Mesenchymal stem cell (in vitro differentiated cells and primary cell): ENCODE measurements at regions not wholly inside any gene's neighbourhood (a gene's known extent, or its start where the extent isn't known, plus 50 kb on each side); places are given as distances from the start of the nearest gene placed in this dataset.

ENCODE experiments used
- DNase-seq: peaks from one replicate; pipeline ENCODE4 v3.0.0-alpha.2; 2013
- H2AFZ ChIP-seq: one replicate; pipeline ENCODE4 v1.6.1; 2013; ENCODE audit warnings: low read depth, mild to moderate bottlenecking, control low read depth, inconsistent platforms, low read length, moderate library complexity
- H2AK5ac ChIP-seq: 2 replicates; pipeline ENCODE4 v1.6.1; 2013; ENCODE audit warnings: low read length, moderate library complexity, mild to moderate bottlenecking, inconsistent platforms; ENCODE audit not compliant: severe bottlenecking
- H2BK120ac ChIP-seq: one replicate; pipeline ENCODE4 v1.6.1; 2013; ENCODE audit warnings: low read depth, mild to moderate bottlenecking, inconsistent platforms, low read length, moderate library complexity
- H2BK12ac ChIP-seq, 2 experiments: one replicate each; pipeline ENCODE4 v1.6.1; 2013; ENCODE audit warnings: inconsistent platforms in 2 of 2, low read length in 2 of 2, mild to moderate bottlenecking in 2 of 2, moderate library complexity in 2 of 2, control low read depth in 1 of 2
- H2BK15ac ChIP-seq: one replicate; pipeline ENCODE4 v1.6.1; 2013; ENCODE audit warnings: mild to moderate bottlenecking, low read depth, inconsistent platforms; ENCODE audit not compliant: poor library complexity, severe bottlenecking
- H2BK5ac ChIP-seq: 2 replicates; pipeline ENCODE4 v1.6.1; 2013; ENCODE audit warnings: low read depth, mild to moderate bottlenecking, low read length, control low read depth, inconsistent platforms; ENCODE audit not compliant: poor library complexity, severe bottlenecking
- H3K14ac ChIP-seq, 2 experiments: one replicate each; pipeline ENCODE4 v1.6.1; 2013; ENCODE audit warnings: inconsistent platforms in 2 of 2, low read length in 2 of 2, control low read depth in 1 of 2, mild to moderate bottlenecking in 1 of 2, moderate library complexity in 1 of 2
- H3K18ac ChIP-seq, 2 experiments: one replicate each; pipeline ENCODE4 v1.6.1; 2013; ENCODE audit warnings: inconsistent platforms in 2 of 2, low read length in 2 of 2, control low read depth in 1 of 2, low read depth in 1 of 2, mild to moderate bottlenecking in 1 of 2
- H3K23ac ChIP-seq, 2 experiments: one replicate each; pipeline ENCODE4 v1.6.1; 2013; ENCODE audit warnings: inconsistent platforms in 2 of 2, low read length in 2 of 2, mild to moderate bottlenecking in 2 of 2, moderate library complexity in 2 of 2, control low read depth in 1 of 2
- H3K27ac ChIP-seq: 2 replicates; pipeline ENCODE4 v1.5.1; 2013; ENCODE audit warnings: mild to moderate bottlenecking, moderate library complexity, low read length, control low read depth, inconsistent platforms; ENCODE audit not compliant: poor library complexity, severe bottlenecking
- H3K27me3 ChIP-seq, 2 experiments: 2 replicates each; pipeline versions ENCODE4 v1.6.1 to v1.7.0; 2013; ENCODE audit warnings: low read length in 2 of 2, mild to moderate bottlenecking in 2 of 2, moderate library complexity in 2 of 2, control low read depth in 1 of 2, inconsistent platforms in 1 of 2; ENCODE audit not compliant: control insufficient read depth in 1 of 2, insufficient read depth in 1 of 2
- H3K36me3 ChIP-seq, 2 experiments: 2 replicates each; pipeline versions ENCODE4 v1.6.1 to v1.7.0; 2013; ENCODE audit warnings: low read length in 2 of 2, control low read depth in 1 of 2, inconsistent platforms in 1 of 2, low read depth in 1 of 2, mild to moderate bottlenecking in 1 of 2; ENCODE audit not compliant: insufficient read depth in 2 of 2, control insufficient read depth in 1 of 2
- H3K4ac ChIP-seq, 2 experiments: one replicate each; pipeline ENCODE4 v1.6.1; 2013; ENCODE audit warnings: inconsistent platforms in 2 of 2, low read length in 2 of 2, mild to moderate bottlenecking in 2 of 2, moderate library complexity in 2 of 2, control low read depth in 1 of 2, low read depth in 1 of 2
- H3K4me1 ChIP-seq: 2 replicates; pipeline ENCODE4 v1.6.1; 2013; ENCODE audit warnings: low read depth, low read length, control low read depth; ENCODE audit not compliant: control insufficient read depth, insufficient read depth
- H3K4me2 ChIP-seq: 2 replicates; pipeline ENCODE4 v1.6.1; 2013; ENCODE audit warnings: low read length, mild to moderate bottlenecking, inconsistent platforms; ENCODE audit not compliant: poor library complexity, severe bottlenecking
- H3K4me3 ChIP-seq, 2 experiments: 2 replicates each; pipeline versions ENCODE4 v1.5.1 to v1.7.0; 2013; ENCODE audit warnings: low read length in 2 of 2, mild to moderate bottlenecking in 2 of 2, control low read depth in 1 of 2, low read depth in 1 of 2; ENCODE audit not compliant: insufficient read depth in 1 of 2
- H3K79me1 ChIP-seq: replicated peaks from 2 replicates; pipeline ENCODE4 v1.6.1; 2013; ENCODE audit warnings: mild to moderate bottlenecking, control low read depth, low read length, inconsistent platforms; ENCODE audit not compliant: poor library complexity, severe bottlenecking
- H3K9ac ChIP-seq: 2 replicates; pipeline ENCODE4 v1.7.0; 2013; ENCODE audit warnings: mild to moderate bottlenecking, low read length, moderate library complexity
- H3K9me3 ChIP-seq: 2 replicates; pipeline ENCODE4 v1.7.0; 2013; ENCODE audit warnings: mild to moderate bottlenecking, low read length; ENCODE audit not compliant: control insufficient read depth
- H4K8ac ChIP-seq: one replicate; pipeline ENCODE4 v1.6.1; 2013; ENCODE audit warnings: inconsistent platforms, mild to moderate bottlenecking, low read length, moderate library complexity
- H4K91ac ChIP-seq: one replicate; pipeline ENCODE4 v1.6.1; 2013; ENCODE audit warnings: mild to moderate bottlenecking, low read length, inconsistent platforms
- WGBS: methylation state at CpG from one replicate; pipeline ENCODE4 v1.1.7; 2013; ENCODE audit warnings: mixed read lengths; 5-methylcytosine and 5-hydroxymethylcytosine counted together

- Histone ChIP-seq H2BK120ac (no peak overlapping the region), H3K27me3 (peaks cover 0 to 18% of the 10 kb centered on the region in 2 experiments), H3K14ac (no peak overlapping the region), H2AK5ac (no peak overlapping the region), H3K4me2 (no peak overlapping the region), H3K79me1 (no peaks in the 10 kb centered on the region), H3K36me3 (no peaks in the 10 kb centered on the region), H2BK5ac (no peak overlapping the region), H3K9ac (no peak overlapping the region), H3K23ac (no peak overlapping the region), H3K4ac (no peak overlapping the region), H2BK12ac (no peak overlapping the region), H4K8ac (no peak overlapping the region), H3K18ac (no peak overlapping the region), H2BK15ac (no peak overlapping the region), H3K9me3 (no peaks in the 10 kb centered on the region), H3K27ac (no peak overlapping the region), H3K4me1 (no peaks in the 10 kb centered on the region), H2AFZ (no peak overlapping the region), H4K91ac (no peak overlapping the region), H3K4me3 (no peak overlapping the region)
- WGBS: 88% methylated on average over 1 of the region's 1 CpG
- no peak for DNase-seq
Observed at GRCh38 chr16:65895906-65896305, 470.6 kb upstream of the CDH5 start.

DNA sequence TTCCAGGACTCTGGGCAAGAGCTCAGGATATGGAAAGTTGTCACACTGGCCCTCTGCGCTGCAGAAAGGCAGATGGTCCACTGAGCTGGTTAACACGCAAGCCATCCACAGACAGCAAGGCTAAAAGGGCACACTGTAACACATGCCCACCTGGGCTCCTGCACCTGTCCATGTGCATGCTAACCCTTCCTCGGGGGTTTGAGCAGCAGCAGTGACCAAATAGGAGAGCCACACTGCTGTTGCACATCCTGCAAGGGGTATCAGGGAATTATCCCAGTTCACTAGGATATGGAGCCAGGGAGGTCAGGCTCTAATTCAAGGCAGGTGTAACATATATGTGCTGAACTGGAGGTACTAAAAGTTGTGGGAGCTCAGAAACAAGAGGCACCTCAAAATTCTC is 471.0 kb upstream of the CDH5 start:
- Histone ChIP-seq H3K27me3 (peaks cover 0 to 18% of the 10 kb centered on the region in 2 experiments), H3K9me3 (no peaks in the 10 kb centered on the region), H2BK15ac (no peak overlapping the region), H2BK5ac (no peak overlapping the region), H3K4me3 (no peak overlapping the region), H2AFZ (no peak overlapping the region), H2AK5ac (no peak overlapping the region), H3K4me2 (no peak overlapping the region), H3K18ac (no peak overlapping the region), H3K4me1 (no peaks in the 10 kb centered on the region), H2BK12ac (no peak overlapping the region), H4K8ac (no peak overlapping the region), H3K27ac (no peak overlapping the region), H3K14ac (no peak overlapping the region), H3K23ac (no peak overlapping the region), H3K9ac (no peak overlapping the region), H3K4ac (no peak overlapping the region), H3K79me1 (no peaks in the 10 kb centered on the region), H4K91ac (no peak overlapping the region), H3K36me3 (no peaks in the 10 kb centered on the region), H2BK120ac (no peak overlapping the region)
- DNase-seq: no peak
- 93% methylated on average over 3 of the region's 3 CpGs for WGBS

DNA sequence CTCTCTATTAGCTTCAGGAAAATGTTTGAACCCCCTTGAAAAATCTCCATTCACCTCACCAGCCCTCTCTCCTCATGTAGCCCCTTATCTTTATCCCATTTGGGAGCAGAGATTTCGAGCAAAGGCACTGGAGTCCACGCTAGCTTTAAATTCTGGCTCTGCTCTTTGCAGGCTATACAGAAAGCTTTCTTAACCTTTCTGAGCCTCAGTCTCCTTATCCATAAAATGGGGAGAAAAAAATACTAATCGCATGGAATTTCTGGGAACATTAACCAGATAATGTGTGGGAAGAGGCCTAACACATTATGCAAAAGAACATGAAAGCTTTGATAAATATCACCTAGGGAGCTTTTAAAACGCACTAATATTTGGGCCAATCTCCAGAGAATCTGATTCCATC is 476.3 kb upstream of the CDH5 start:
- Histone ChIP-seq H3K4ac (no peak overlapping the region), H3K14ac (no peak overlapping the region), H2BK5ac (no peak overlapping the region), H3K9me3 (no peaks in the 10 kb centered on the region), H4K8ac (no peak overlapping the region), H3K4me1 (no peaks in the 10 kb centered on the region), H3K4me2 (no peak overlapping the region), H3K23ac (no peak overlapping the region), H3K18ac (no peak overlapping the region), H2AFZ (no peak overlapping the region), H2BK12ac (no peak overlapping the region), H3K27me3 (no peaks in the 10 kb centered on the region), H4K91ac (no peak overlapping the region), H3K79me1 (no peaks in the 10 kb centered on the region), H2BK120ac (no peak overlapping the region), H3K4me3 (no peak overlapping the region), H3K36me3 (no peaks in the 10 kb centered on the region), H3K27ac (no peak overlapping the region), H2BK15ac (no peak overlapping the region), H3K9ac (no peak overlapping the region), H2AK5ac (no peak overlapping the region)
- DNase-seq: no peak
- WGBS: 85% methylated on average over 3 of the region's 4 CpGs

GRCh38 chr16:65889533-65889966 is 476.9 kb upstream of the CDH5 start:
- Histone ChIP-seq H3K23ac (no peak overlapping the region), H2BK15ac (no peak overlapping the region), H3K4me1 (no peaks in the 10 kb centered on the region), H2AK5ac (no peak overlapping the region), H2BK5ac (no peak overlapping the region), H4K91ac (no peak overlapping the region), H2AFZ (no peak overlapping the region), H2BK120ac (no peak overlapping the region), H3K9me3 (no peaks in the 10 kb centered on the region), H3K27ac (no peak overlapping the region), H3K4me2 (no peak overlapping the region), H3K9ac (no peak overlapping the region), H3K4ac (no peak overlapping the region), H3K4me3 (no peak overlapping the region), H4K8ac (no peak overlapping the region), H3K14ac (no peak overlapping the region), H3K27me3 (no peaks in the 10 kb centered on the region), H2BK12ac (no peak overlapping the region), H3K79me1 (no peaks in the 10 kb centered on the region), H3K36me3 (no peaks in the 10 kb centered on the region), H3K18ac (no peak overlapping the region)
- 82% methylated on average over 4 of the region's 4 CpGs for WGBS
- no peak for DNase-seq
